Kidney epithelial cell (primary cell): ENCODE measurements at regions not wholly inside any gene's neighbourhood (a gene's known extent, or its start where the extent isn't known, plus 50 kb on each side); places are given as distances from the start of the nearest gene placed in this dataset.

Source experiments
- DNase-seq: peaks from one replicate; pipeline ENCODE4 v3.0.0-alpha.2; 2010; ENCODE audit warnings: low read depth
- H3K27me3 ChIP-seq: 2 replicates; pipeline ENCODE4 v1.6.0; 2011; ENCODE audit warnings: low read length; ENCODE audit not compliant: control insufficient read depth, insufficient read depth
- H3K36me3 ChIP-seq: 2 replicates; pipeline ENCODE4 v1.5.1; 2011; ENCODE audit warnings: low read length; ENCODE audit not compliant: control insufficient read depth, insufficient read depth
- H3K4me3 ChIP-seq: 2 replicates; pipeline ENCODE4 v1.5.1; 2011; ENCODE audit warnings: low read depth, mild to moderate bottlenecking, control low read depth, low read length
- CTCF ChIP-seq: IDR thresholded peaks from 2 replicates; pipeline ENCODE4 v1.5.1; 2011; ENCODE audit warnings: mild to moderate bottlenecking, moderate library complexity, low read length, control low read depth, inconsistent platforms; ENCODE audit not compliant: insufficient read depth, poor library complexity, severe bottlenecking

- no peak for TF ChIP-seq CTCF
- H3K27me3 ChIP-seq, result peaks cover 3% of the 10 kb centered on the region
- no peak for DNase-seq
- peaks cover 1% of the 10 kb centered on the region for H3K36me3 ChIP-seq
- H3K4me3 ChIP-seq, result no peak overlapping the region
Observed at GRCh38 chr11:11167806-11168205, 185.2 kb downstream of the CSNK2A3 start.

- Histone ChIP-seq H3K4me3 (no peak overlapping the region), H3K27me3 (peaks cover 3% of the 10 kb centered on the region)
- TF ChIP-seq CTCF, result no peak
Observed at GRCh38 chr11:11164334-11164690, 188.7 kb downstream of the CSNK2A3 start.

GRCh38 chr11:11163669-11164333 lies 189.2 kb downstream of the CSNK2A3 start:
- no peak for TF ChIP-seq CTCF
- peaks cover 3% of the 10 kb centered on the region for H3K27me3 ChIP-seq
- no peak for DNase-seq

More at GRCh38 chr11:11164334-11164690, 188.7 kb downstream of the CSNK2A3 start:
- DNase-seq, result no peak
- H3K36me3 ChIP-seq, result no peaks in the 10 kb centered on the region

GRCh38 chr11:11163236-11163635 lies 189.8 kb downstream of the CSNK2A3 start:
- TF ChIP-seq CTCF, result peak; percentile 14
- DNase-seq, result no peak
- Histone ChIP-seq H3K36me3 (no peaks in the 10 kb centered on the region), H3K27me3 (peaks cover 3% of the 10 kb centered on the region), H3K4me3 (no peak overlapping the region)

More at GRCh38 chr11:11163669-11164333, 189.2 kb downstream of the CSNK2A3 start:
- Histone ChIP-seq H3K36me3 (no peaks in the 10 kb centered on the region), H3K4me3 (no peak overlapping the region)

GRCh38 chr11:11157185-11157584 lies 195.9 kb downstream of the CSNK2A3 start:
- DNase-seq, result no peak
- peaks cover 4% of the 10 kb centered on the region for H3K27me3 ChIP-seq
- TF ChIP-seq CTCF, result peak; percentile 56
- no peak overlapping the region for H3K4me3 ChIP-seq
- no peaks in the 10 kb centered on the region for H3K36me3 ChIP-seq
